Testis (tissue), 2 donors: ENCODE measurements at regions not wholly inside any gene's neighbourhood (a gene's known extent, or its start where the extent isn't known, plus 50 kb on each side); places are given as distances from the start of the nearest gene placed in this dataset.

Source experiments
- DNase-seq: peaks from one replicate; pipeline ENCODE4 v3.0.0-alpha.2; 2019
- H3K27ac ChIP-seq, 2 donors: fragments of 200-600 bp; sonication (generic); one replicate each; pipeline ENCODE4 v1.5.1; 2019
- H3K27me3 ChIP-seq: fragments of 200-600 bp; sonication (generic); one replicate; pipeline ENCODE4 v1.5.1; 2019
- H3K36me3 ChIP-seq: fragments of 200-600 bp; sonication (generic); one replicate; pipeline ENCODE4 v1.5.1; 2017; ENCODE audit warnings: low read depth; ENCODE audit errors: missing control alignments
- H3K4me1 ChIP-seq: fragments of 200-600 bp; sonication (generic); one replicate; pipeline ENCODE4 v1.5.1; 2019
- H3K4me3 ChIP-seq, 2 donors: fragments of 200-600 bp; sonication (generic); one replicate each; pipeline ENCODE4 v1.5.1; 2017 to 2019
- H3K9me3 ChIP-seq: fragments of 200-600 bp; sonication (generic); one replicate; pipeline ENCODE4 v1.5.1; 2017
- POLR2A ChIP-seq: fragments of 450-650 bp; IDR thresholded peaks from one replicate; pipeline ENCODE4 v1.6.1; 2017; ENCODE audit warnings: antibody characterized with exemption, mild to moderate bottlenecking, moderate library complexity
- whole genome bisulfite sequencing, 2 donors: methylation state at CpG; one replicate each; pipeline ENCODE4 v1.1.5; 2018; 5-methylcytosine and 5-hydroxymethylcytosine counted together
- intact Hi-C: fragments of 100-400 bp; cut with DNase I; formaldehyde crosslinking; loops from one replicate; pipeline ENCODE4 v1.15.1; 2023; ENCODE audit warnings: low total_unique reads
- TF ChIP-seq, protein P1 (sequence below), 3 experiments: fragments of 450-650 bp in 2 of 3; fragments of 200-600 bp in 1 of 3; sonication (generic) in 1 of 3; IDR thresholded peaks; one replicate each; pipeline ENCODE4 v1.5.1; 2016 to 2019; ENCODE audit warnings: antibody characterized with exemption in 3 of 3, mild to moderate bottlenecking in 2 of 3, moderate library complexity in 1 of 3

DNA sequence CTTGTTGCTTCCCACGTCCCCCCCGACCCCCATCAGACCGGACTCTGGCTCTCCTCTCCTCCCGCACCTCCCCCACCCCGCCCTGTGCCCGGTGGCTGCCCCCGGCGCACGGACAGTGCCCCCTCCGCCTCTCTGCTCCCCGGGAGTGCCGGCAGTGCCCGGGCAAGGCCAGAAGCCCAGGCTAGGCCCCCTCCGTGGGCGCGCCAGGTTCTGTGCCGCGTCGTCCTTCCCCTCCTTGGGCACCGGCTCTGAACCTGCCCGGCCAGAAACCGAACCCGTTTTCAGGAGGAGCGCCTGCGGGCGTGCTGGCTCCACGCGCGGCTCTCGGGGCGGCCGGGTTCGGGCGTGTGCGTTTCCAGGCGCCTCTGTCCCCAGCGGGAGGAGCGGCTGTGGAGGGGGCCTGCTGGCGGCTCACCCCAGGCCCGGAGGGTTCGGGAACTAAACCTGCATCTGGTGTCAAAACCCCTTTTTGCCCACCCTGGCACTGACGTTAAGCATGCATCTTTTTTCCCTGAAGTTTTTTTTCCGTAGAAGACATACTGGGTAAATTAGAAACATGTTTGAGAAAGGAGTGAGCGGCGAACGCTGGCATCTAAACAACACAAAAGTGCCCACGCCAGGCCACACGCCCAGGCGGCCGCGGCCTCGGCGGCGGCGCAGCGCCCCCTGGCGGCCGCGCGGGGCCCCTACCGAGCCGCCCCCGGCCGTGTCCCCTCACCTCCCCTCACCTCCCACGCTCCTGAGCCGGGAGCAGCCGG, 123.9 kb upstream of the SLC1A4 start:
- TF ChIP-seq POLR2A, result no peak
- TF ChIP-seq, protein P1, sequence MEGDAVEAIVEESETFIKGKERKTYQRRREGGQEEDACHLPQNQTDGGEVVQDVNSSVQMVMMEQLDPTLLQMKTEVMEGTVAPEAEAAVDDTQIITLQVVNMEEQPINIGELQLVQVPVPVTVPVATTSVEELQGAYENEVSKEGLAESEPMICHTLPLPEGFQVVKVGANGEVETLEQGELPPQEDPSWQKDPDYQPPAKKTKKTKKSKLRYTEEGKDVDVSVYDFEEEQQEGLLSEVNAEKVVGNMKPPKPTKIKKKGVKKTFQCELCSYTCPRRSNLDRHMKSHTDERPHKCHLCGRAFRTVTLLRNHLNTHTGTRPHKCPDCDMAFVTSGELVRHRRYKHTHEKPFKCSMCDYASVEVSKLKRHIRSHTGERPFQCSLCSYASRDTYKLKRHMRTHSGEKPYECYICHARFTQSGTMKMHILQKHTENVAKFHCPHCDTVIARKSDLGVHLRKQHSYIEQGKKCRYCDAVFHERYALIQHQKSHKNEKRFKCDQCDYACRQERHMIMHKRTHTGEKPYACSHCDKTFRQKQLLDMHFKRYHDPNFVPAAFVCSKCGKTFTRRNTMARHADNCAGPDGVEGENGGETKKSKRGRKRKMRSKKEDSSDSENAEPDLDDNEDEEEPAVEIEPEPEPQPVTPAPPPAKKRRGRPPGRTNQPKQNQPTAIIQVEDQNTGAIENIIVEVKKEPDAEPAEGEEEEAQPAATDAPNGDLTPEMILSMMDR (IDR thresholded peaks at IDR 0.05), result peak; percentile 94 to 97 (median 95)
- H3K27ac ChIP-seq, result peak overlapping the region; percentile 32 to 83
- H3K4me3 ChIP-seq, result peak overlapping the region; percentile 68 to 77
- intact Hi-C loops, result loop anchor here (5.0 to 10.0 kb wide), 3 partner anchors 100 to 273 kb away; no protein-coding TSS in a partner anchor
- H3K4me1 ChIP-seq, result peaks cover 10% of the 10 kb centered on the region
- DNase-seq, result peak; percentile 76
- 1 to 3% methylated on average over 12 to 67 of the region's 67 CpGs for WGBS, 2 donors
- no peaks in the 10 kb centered on the region for H3K36me3 ChIP-seq
- H3K27me3 ChIP-seq, result no peaks in the 10 kb centered on the region
- no peaks in the 10 kb centered on the region for H3K9me3 ChIP-seq

DNA sequence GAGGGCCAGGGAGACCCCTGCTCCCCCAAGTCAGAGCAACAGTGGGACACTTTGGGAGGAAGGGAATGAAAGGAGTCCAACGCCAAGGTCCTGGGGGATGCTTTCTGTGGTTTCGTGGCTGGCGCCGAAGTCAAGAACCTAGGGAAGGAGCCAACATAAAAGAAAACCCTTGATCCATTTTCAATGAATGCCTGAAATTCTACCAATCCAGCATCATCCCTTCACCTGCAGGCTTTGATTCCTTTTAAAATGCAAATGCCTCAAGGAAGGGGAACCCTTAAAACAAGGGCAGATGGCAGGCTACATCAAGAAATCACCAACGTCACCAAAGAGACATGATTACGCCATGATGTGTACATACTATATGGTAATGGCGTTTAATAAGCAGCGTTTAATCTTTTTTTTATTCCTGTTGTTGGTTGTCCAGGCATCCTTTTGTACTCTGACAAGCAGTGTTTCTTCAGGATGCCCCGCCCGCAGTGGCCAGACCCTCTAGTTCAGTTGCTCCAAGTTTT, 123.3 kb upstream of the SLC1A4 start:
- no peak for DNase-seq
- no peak for TF ChIP-seq POLR2A
- TF ChIP-seq, protein P1 (IDR thresholded peaks at IDR 0.05), result peak in 2 of 3 experiments; percentile 5 to 26
- Histone ChIP-seq H3K4me3 (peak overlapping the region in 1 of 2 donors; percentile 68), H3K27ac (no peak overlapping the region), H3K9me3 (no peaks in the 10 kb centered on the region), H3K36me3 (no peaks in the 10 kb centered on the region), H3K27me3 (no peaks in the 10 kb centered on the region), H3K4me1 (peaks cover 8% of the 10 kb centered on the region)
- intact Hi-C loops, result loop anchor here (5.0 to 10.0 kb wide), 3 partner anchors 101 to 274 kb away; no protein-coding TSS in a partner anchor
- WGBS, 2 donors, result 46 to 49% methylated on average over 8 to 10 of the region's 10 CpGs

DNA sequence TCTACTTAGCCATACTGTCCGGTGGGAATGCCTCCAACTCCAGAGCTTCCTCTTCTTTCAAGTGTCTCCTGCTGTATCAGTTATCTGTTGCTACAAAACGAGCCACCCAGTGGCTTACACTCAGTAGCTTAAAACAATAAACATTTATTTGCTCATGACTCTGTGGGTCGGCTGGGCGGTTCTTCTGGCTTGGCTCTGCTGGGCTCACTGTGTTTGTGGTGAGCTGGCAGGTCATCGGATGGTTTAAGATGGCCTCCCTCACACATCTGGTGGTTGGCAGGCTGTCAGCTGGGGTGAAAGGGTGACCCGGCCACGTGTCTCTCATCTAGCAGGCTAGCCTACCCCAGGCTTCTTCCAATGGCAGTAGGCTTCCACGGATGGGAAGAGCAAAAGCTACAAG, 122.4 kb upstream of the SLC1A4 start:
- H3K4me1 ChIP-seq, result peaks cover 8% of the 10 kb centered on the region
- no peak overlapping the region for H3K4me3 ChIP-seq
- TF ChIP-seq POLR2A, result no peak
- TF ChIP-seq, protein P1 (IDR thresholded peaks at IDR 0.05), result no peak
- no peak overlapping the region for H3K27ac ChIP-seq
- peak; percentile 37 for DNase-seq
- 50 to 56% methylated on average over 7 to 8 of the region's 8 CpGs for WGBS, 2 donors
- no peaks in the 10 kb centered on the region for H3K9me3 ChIP-seq
- no peaks in the 10 kb centered on the region for H3K36me3 ChIP-seq
- H3K27me3 ChIP-seq, result no peaks in the 10 kb centered on the region
- intact Hi-C loops, result loop anchor here (5.0 to 10.0 kb wide), 3 partner anchors 102 to 274 kb away; no protein-coding TSS in a partner anchor

DNA sequence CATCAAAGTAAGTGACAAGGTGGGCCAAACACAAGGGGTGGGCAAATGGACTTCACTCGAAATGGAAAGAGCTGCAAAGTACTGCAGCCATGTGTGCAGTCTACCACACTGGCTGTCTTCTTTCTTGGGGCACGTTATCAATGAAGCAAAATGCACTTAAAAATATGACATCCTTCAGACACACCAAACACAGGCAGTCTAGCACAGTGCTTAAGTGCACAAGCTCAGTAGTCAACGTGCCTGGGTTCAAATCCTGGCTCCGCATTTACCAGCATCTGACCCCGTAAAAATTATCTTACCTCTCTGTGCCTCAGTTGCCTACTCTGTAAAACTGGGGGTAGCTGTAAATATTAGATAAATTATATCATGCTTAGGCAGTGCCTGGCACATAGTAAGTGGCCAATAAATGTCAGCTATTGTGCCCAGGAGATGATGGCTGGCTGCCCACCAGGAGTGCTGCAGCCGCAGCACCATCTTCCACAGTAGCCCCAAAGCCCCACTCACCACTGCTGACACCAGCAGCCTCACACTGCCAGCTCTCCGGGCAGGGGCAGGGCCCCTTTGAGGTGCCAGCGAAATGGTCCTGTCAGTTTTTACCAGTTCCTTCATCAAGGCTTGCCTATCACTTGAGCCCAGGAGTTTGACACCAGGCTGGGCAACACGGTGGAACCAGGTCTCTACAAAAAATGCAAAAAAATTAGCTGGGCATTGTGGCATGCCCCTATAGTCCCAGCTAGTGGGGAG, 121.8 kb upstream of the SLC1A4 start:
- DNase-seq, result no peak
- no peaks in the 10 kb centered on the region for H3K36me3 ChIP-seq

More for the DNA sequence above, 121.8 kb upstream of the SLC1A4 start:
- intact Hi-C loops, result loop anchor here (5.0 to 10.0 kb wide), 3 partner anchors 103 to 275 kb away; no protein-coding TSS in a partner anchor
- no peak for TF ChIP-seq POLR2A
- TF ChIP-seq, protein P1 (IDR thresholded peaks at IDR 0.05), result no peak
- no peak overlapping the region for H3K27ac ChIP-seq
- H3K9me3 ChIP-seq, result no peaks in the 10 kb centered on the region
- no peaks in the 10 kb centered on the region for H3K27me3 ChIP-seq
- H3K4me3 ChIP-seq, result no peak overlapping the region
- 82 to 84% methylated on average over 8 to 9 of the region's 9 CpGs for WGBS, 2 donors
- H3K4me1 ChIP-seq, result peaks cover 8% of the 10 kb centered on the region
